NCI-H2081 (cell line): ENCODE measurements at regions not wholly inside any gene's neighbourhood (a gene's known extent, or its start where the extent isn't known, plus 50 kb on each side); places are given as distances from the start of the nearest gene placed in this dataset.
"Not testable (repeated sequence)": the region's sequence is repeated elsewhere in the genome, so short reads cannot be mapped to it uniquely, and the experiment has no call there.

Source experiments
- DNase-seq, 2 experiments: peaks; one replicate each; lab custom pipeline; 2025; lab: John Stamatoyannopoulos, UW

- no peak for DNase-seq
Observed at GRCh38 chr9:89674667-89675057, 69.8 kb downstream of the GADD45G start.

GRCh38 chr9:89675058-89675742 lies 70.4 kb downstream of the GADD45G start:
- DNase-seq = peak; percentile 95 to 97

- DNase-seq = peak; percentile 96 to 99
Observed at GRCh38 chr9:89676281-89676680, 71.5 kb downstream of the GADD45G start.

DNA sequence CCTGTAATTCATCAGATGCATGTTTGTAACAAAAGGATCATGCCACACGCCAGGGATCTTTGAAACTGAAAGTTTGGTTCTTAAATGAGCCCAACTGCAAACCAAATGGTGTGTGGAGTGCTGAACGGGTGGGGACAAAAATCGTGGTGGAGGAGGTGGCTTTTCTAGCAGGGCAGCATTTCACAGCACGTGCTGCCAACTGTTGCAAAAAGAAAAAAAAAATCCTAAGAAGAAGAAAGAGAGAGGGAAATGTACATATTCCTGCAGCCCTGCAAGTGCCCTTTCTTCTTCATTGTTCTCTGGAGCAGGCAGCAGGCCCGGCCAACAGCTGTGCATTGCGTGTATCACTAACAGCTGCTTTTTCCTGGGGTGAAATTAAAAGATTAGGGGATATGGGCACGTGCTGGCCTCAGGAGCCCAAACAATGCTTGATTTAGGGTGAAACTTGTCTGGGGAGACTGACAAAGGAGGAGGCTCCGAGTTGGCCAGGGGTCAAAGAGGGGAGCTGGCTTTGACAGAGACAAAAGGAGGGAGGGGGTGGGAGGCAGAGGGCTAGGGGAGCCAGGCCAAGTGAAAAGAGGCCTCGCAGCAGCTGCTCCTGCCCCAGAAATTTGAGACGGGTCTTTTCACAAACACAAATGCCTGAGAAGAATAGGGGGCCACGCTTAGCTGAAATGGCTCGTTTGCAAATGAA lies 73.0 kb downstream of the GADD45G start:
- peak; percentile 94 to 98 for DNase-seq

DNA sequence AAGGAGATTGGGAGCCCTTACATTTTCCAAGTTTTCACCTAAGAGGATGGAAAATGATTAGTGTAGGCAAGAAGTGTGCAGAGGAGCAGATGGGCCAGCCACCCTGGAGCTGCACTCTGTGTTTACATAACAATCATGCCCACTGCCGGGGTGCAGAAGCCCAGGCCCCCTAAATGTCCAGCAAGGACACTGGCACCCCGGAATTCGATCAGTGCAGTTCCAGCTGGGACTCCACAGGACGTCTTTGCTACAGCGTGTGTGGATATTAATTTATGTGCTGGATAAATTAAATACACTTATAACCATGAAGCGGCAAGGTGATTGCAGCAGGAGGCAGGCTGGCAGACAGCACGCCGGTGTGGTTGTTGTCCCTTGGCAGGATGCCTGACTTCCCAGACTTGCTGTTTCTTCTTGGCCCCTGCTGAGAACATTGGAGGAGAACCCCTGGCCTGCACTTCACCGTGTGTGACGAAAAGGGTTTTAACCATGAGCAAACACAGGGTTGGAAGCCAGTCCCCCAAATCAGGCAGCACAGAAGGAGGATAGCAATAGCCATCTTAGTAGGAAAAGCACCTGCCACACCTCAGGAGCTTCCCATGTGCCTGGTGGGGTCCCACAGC lies 73.7 kb downstream of the GADD45G start:
- DNase-seq = peak; percentile 84 to 96

GRCh38 chr9:89679016-89679415 lies 74.2 kb downstream of the GADD45G start:
- no peak for DNase-seq

- no peak for DNase-seq
Observed at GRCh38 chr9:89679581-89679980, 74.8 kb downstream of the GADD45G start.

- no peak for DNase-seq
Observed at GRCh38 chr9:89680547-89681467, 76.0 kb downstream of the GADD45G start.

- DNase-seq = not testable (repeated sequence)
Observed at GRCh38 chr9:89681468-89681859, 76.7 kb downstream of the GADD45G start.

- no peak for DNase-seq
Observed at GRCh38 chr9:89683626-89684025, 78.8 kb downstream of the GADD45G start.

GRCh38 chr9:89684218-89684617 lies 79.4 kb downstream of the GADD45G start:
- DNase-seq = no peak

GRCh38 chr9:89684912-89685636 lies 80.3 kb downstream of the GADD45G start:
- DNase-seq = no peak

- DNase-seq = no peak
Observed at GRCh38 chr9:89685698-89686097, 80.9 kb downstream of the GADD45G start.

- DNase-seq = peak; percentile 59 to 87
Observed at GRCh38 chr9:89686126-89686525, 81.3 kb downstream of the GADD45G start.

- DNase-seq = no peak
Observed at GRCh38 chr9:89686621-89687020, 81.8 kb downstream of the GADD45G start.

DNA sequence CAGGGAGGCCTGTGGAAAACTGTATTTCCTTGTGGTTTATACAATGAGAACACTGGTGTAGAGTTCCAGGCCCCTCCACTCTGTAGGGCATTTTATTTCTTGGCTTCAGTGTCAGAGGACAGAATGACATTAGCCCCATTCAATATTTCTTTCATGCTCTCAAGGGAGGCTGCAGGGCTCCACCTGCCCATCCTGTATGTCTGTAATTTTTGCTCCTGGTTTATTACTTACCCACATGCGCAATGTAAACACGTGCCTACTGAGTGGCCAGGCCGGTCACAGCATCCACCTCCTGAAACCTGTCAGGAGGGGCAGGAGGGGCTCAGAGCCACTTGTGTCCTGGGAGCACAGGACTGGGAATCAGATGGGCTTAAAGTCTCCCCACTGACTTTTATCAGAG lies 82.4 kb downstream of the GADD45G start:
- DNase-seq = peak; percentile 15 to 75

GRCh38 chr9:89687848-89688247 lies 83.0 kb downstream of the GADD45G start:
- DNase-seq = no peak

- DNase-seq = not testable (repeated sequence)
Observed at GRCh38 chr9:89689321-89689720, 84.5 kb downstream of the GADD45G start.

GRCh38 chr9:89690334-89690912 lies 85.6 kb downstream of the GADD45G start:
- peak in 1 of 2 experiments; percentile 56 for DNase-seq

GRCh38 chr9:89695441-89695891 lies 90.7 kb downstream of the GADD45G start:
- no peak for DNase-seq

- not testable (repeated sequence) for DNase-seq
Observed at GRCh38 chr9:89695979-89696378, 91.2 kb downstream of the GADD45G start.
